IMR-90 (cell line): ENCODE measurements at regions not wholly inside any gene's neighbourhood (a gene's known extent, or its start where the extent isn't known, plus 50 kb on each side); places are given as distances from the start of the nearest gene placed in this dataset.

Experiments used
- ATAC-seq: fragments of 200-7000 bp; cut with Tn5 transposase; 2 replicates; pipeline ENCODE4 v1.9.1; 2020; ENCODE audit warnings: low read depth, mild to moderate bottlenecking, moderate library complexity
- BruUV-seq: library from RNA; stranded (reverse); fragments of 400-500 nt; replicated peaks from 2 replicates; lab custom pipeline; 2021; lab: Mats Ljungman, UMichigan
- CTCF ChIA-PET: fragments of 300-600 bp; formaldehyde crosslinking; extraction: SDS; loops from one replicate; lab custom pipeline; 2021; ENCODE audit warnings: antibody characterized with exemption; lab: Yijun Ruan, JAX
- POLR2A ChIA-PET: fragments of 300-600 bp; sonication (Branson Sonifier 250); formaldehyde crosslinking; loops from one replicate; lab custom pipeline; 2022; ENCODE audit warnings: antibody characterized with exemption; ENCODE audit not compliant: unreplicated experiment; lab: Charles Lee
- DNase-seq: peaks from one replicate; pipeline ENCODE4 v3.0.0; 2013
- H2AFZ ChIP-seq: replicated peaks from 2 replicates; pipeline ENCODE3; 2013; ENCODE audit warnings: low read length, mild to moderate bottlenecking; ENCODE audit not compliant: poor library complexity
- H2AK5ac ChIP-seq: 2 replicates; pipeline ENCODE4 v1.6.1; 2013; ENCODE audit warnings: low read depth, low read length, inconsistent platforms
- H2AK9ac ChIP-seq: replicated peaks from 2 replicates; pipeline ENCODE3; 2013; ENCODE audit warnings: mild to moderate bottlenecking, low read depth, low read length, moderate library complexity; ENCODE audit not compliant: poor library complexity
- H2BK120ac ChIP-seq: 2 replicates; pipeline ENCODE4 v1.6.1; 2013; ENCODE audit warnings: low read depth, low read length, inconsistent platforms
- H2BK15ac ChIP-seq: 3 replicates; pipeline ENCODE4 v1.6.1; 2013; ENCODE audit warnings: low read depth, low read length, inconsistent platforms
- H2BK20ac ChIP-seq: 2 replicates; pipeline ENCODE4 v1.6.1; 2013; ENCODE audit warnings: low read depth, mild to moderate bottlenecking, inconsistent platforms, low read length, moderate library complexity
- H2BK5ac ChIP-seq: 2 replicates; pipeline ENCODE4 v1.6.1; 2013; ENCODE audit warnings: mild to moderate bottlenecking, low read depth, low read length, inconsistent platforms; ENCODE audit not compliant: poor library complexity, severe bottlenecking
- H3K14ac ChIP-seq: replicated peaks from 2 replicates; pipeline ENCODE4 v1.6.1; 2013; ENCODE audit warnings: low read depth, low read length, inconsistent platforms
- H3K18ac ChIP-seq: 2 replicates; pipeline ENCODE4 v1.6.1; 2013; ENCODE audit warnings: low read depth, low read length, control low read depth
- H3K23ac ChIP-seq: 2 replicates; pipeline ENCODE4 v1.6.1; 2013; ENCODE audit warnings: low read depth, low read length, inconsistent platforms
- H3K27ac ChIP-seq: 2 replicates; pipeline ENCODE4 v1.5.1; 2013; ENCODE audit warnings: mild to moderate bottlenecking, control low read depth, low read length; ENCODE audit not compliant: insufficient read depth
- H3K27me3 ChIP-seq: 2 replicates; pipeline ENCODE4 v1.6.1; 2013; ENCODE audit warnings: low read length; ENCODE audit not compliant: control insufficient read depth, insufficient read depth
- H3K36me3 ChIP-seq: 2 replicates; pipeline ENCODE4 v1.6.1; 2013; ENCODE audit warnings: low read length, mixed read lengths; ENCODE audit not compliant: control insufficient read depth, insufficient read depth
- H3K4ac ChIP-seq: 2 replicates; pipeline ENCODE4 v1.6.1; 2013; ENCODE audit warnings: low read depth, low read length, inconsistent platforms
- H3K4me1 ChIP-seq: 2 replicates; pipeline ENCODE4 v1.6.1; 2013; ENCODE audit warnings: low read length, mixed read lengths; ENCODE audit not compliant: control insufficient read depth, insufficient read depth
- H3K4me2 ChIP-seq: 2 replicates; pipeline ENCODE4 v1.6.1; 2013; ENCODE audit warnings: low read depth, mild to moderate bottlenecking, control low read depth, low read length, moderate library complexity
- H3K4me3 ChIP-seq: 2 replicates; pipeline ENCODE4 v1.5.1; 2013; ENCODE audit warnings: low read depth, mild to moderate bottlenecking, control low read depth, low read length, moderate library complexity; ENCODE audit not compliant: insufficient read depth
- H3K56ac ChIP-seq: 2 replicates; pipeline ENCODE4 v1.6.1; 2013; ENCODE audit warnings: low read length, inconsistent platforms; ENCODE audit not compliant: insufficient read depth; ENCODE audit errors: extremely low read depth
- H3K79me1 ChIP-seq, 2 experiments: 2 replicates each; pipeline ENCODE4 v1.6.1; 2013; ENCODE audit warnings: low read length in 2 of 2, inconsistent platforms in 1 of 2, low read depth in 1 of 2
- H3K9ac ChIP-seq: 2 replicates; pipeline ENCODE4 v1.6.1; 2013; ENCODE audit warnings: low read depth, low read length, control low read depth
- H3K9me1 ChIP-seq: 2 replicates; pipeline ENCODE4 v1.6.1; 2013; ENCODE audit warnings: low read length, inconsistent platforms; ENCODE audit not compliant: insufficient read depth
- H3K9me3 ChIP-seq: 2 replicates; pipeline ENCODE4 v1.6.1; 2013; ENCODE audit warnings: low read length; ENCODE audit not compliant: control insufficient read depth, insufficient read depth
- H4K20me1 ChIP-seq: 2 replicates; pipeline ENCODE4 v1.6.1; 2013; ENCODE audit warnings: low read length, inconsistent platforms; ENCODE audit not compliant: insufficient read depth
- H4K5ac ChIP-seq: 2 replicates; pipeline ENCODE4 v1.6.1; 2013; ENCODE audit warnings: mild to moderate bottlenecking, low read depth, low read length, control low read depth
- H4K8ac ChIP-seq, 2 experiments: 2 replicates each; pipeline ENCODE4 v1.6.1; 2013; ENCODE audit warnings: low read depth in 2 of 2, low read length in 2 of 2, control low read depth in 1 of 2, inconsistent platforms in 1 of 2
- H4K91ac ChIP-seq: 2 replicates; pipeline ENCODE4 v1.6.1; 2013; ENCODE audit warnings: low read depth, low read length, inconsistent platforms; ENCODE audit not compliant: insufficient read depth
- BHLHE40 ChIP-seq: fragments of 150-350 bp; IDR thresholded peaks from 2 replicates; pipeline ENCODE4 v1.6.1; 2016; ENCODE audit warnings: mild to moderate bottlenecking, low read depth, low read length
- CEBPB ChIP-seq: IDR thresholded peaks from 2 replicates; pipeline ENCODE4 v1.6.1; 2012; ENCODE audit warnings: low read depth, low read length, improper control_type of control experiment
- CHD1 ChIP-seq: IDR thresholded peaks from 2 replicates; pipeline ENCODE4 v1.6.1; 2012; ENCODE audit warnings: low read depth, low read length, improper control_type of control experiment
- FOS ChIP-seq: fragments of 150-350 bp; IDR thresholded peaks from 2 replicates; pipeline ENCODE4 v1.6.1; 2016; ENCODE audit warnings: low read depth, low read length
- MAFK ChIP-seq: IDR thresholded peaks from 2 replicates; pipeline ENCODE4 v1.6.1; 2012; ENCODE audit warnings: low read depth, low read length, improper control_type of control experiment
- MAZ ChIP-seq: IDR thresholded peaks from 2 replicates; pipeline ENCODE4 v1.6.1; 2012; ENCODE audit warnings: low read depth, mild to moderate bottlenecking, low read length, improper control_type of control experiment, moderate library complexity, borderline replicate concordance
- MXI1 ChIP-seq: IDR thresholded peaks from 2 replicates; pipeline ENCODE4 v1.6.1; 2012; ENCODE audit warnings: low read depth, mild to moderate bottlenecking, low read length, moderate library complexity, borderline replicate concordance
- NFE2L2 ChIP-seq: fragments of 150-350 bp; IDR thresholded peaks from 2 replicates; pipeline ENCODE4 v1.6.1; 2016; ENCODE audit warnings: low read depth, mild to moderate bottlenecking, low read length
- POLR2A ChIP-seq: IDR thresholded peaks from 2 replicates; pipeline ENCODE4 v1.6.1; 2012; ENCODE audit warnings: mild to moderate bottlenecking, low read depth, low read length
- RAD21 ChIP-seq: IDR thresholded peaks from 2 replicates; pipeline ENCODE4 v1.6.1; 2012; ENCODE audit warnings: low read length, improper control_type of control experiment
- RCOR1 ChIP-seq: IDR thresholded peaks from 2 replicates; pipeline ENCODE4 v1.6.1; 2012; ENCODE audit warnings: mild to moderate bottlenecking, low read length, improper control_type of control experiment; ENCODE audit not compliant: insufficient replicate concordance
- RFX5 ChIP-seq: IDR thresholded peaks from 2 replicates; pipeline ENCODE4 v1.8.0; 2012; ENCODE audit warnings: low read depth, mild to moderate bottlenecking, low read length, moderate library complexity
- SMC3 ChIP-seq: fragments of 150-350 bp; IDR thresholded peaks from 2 replicates; pipeline ENCODE4 v1.6.1; 2016; ENCODE audit warnings: low read depth, mild to moderate bottlenecking, antibody characterized with exemption, low read length, moderate library complexity
- WGBS, 2 experiments: methylation state at CpG; one replicate each; pipeline versions ENCODE4 v1.1.5 to v1.1.7; 2013; ENCODE audit warnings: missing lambda C conversion rate in 2 of 2; ENCODE audit not compliant: insufficient read length in 1 of 2; ENCODE audit errors: extremely low coverage in 2 of 2; 5-methylcytosine and 5-hydroxymethylcytosine counted together
- dilution Hi-C: fragments of 300-500 bp; cut with HindIII; formaldehyde crosslinking; loops from one replicate; pipeline ENCODE4 v1.14.3; 2018; ENCODE audit warnings: low sequenced_read_pairs; ENCODE audit not compliant: unreplicated experiment
- in situ Hi-C: fragments of 300-500 bp; cut with MboI; formaldehyde crosslinking; loops from 3 replicates; pipeline ENCODE4 v1.14.3; 2019; ENCODE audit warnings: low sequenced_read_pairs, inconsistent platforms, mixed read lengths
- intact Hi-C: fragments of 100-400 bp; cut with micrococcal nuclease; formaldehyde crosslinking; loops from 2 replicates; pipeline ENCODE4 v1.10.0; 2022
- TF ChIP-seq, protein P1 (sequence below): fragments of 150-350 bp; IDR thresholded peaks from 2 replicates; pipeline ENCODE4 v1.6.1; 2016; ENCODE audit warnings: low read depth, mild to moderate bottlenecking, low read length, moderate library complexity, borderline replicate concordance
- TF ChIP-seq, protein P2 (sequence below): fragments of 150-350 bp; IDR thresholded peaks from 2 replicates; pipeline ENCODE4 v1.6.1; 2017; ENCODE audit warnings: mild to moderate bottlenecking, antibody characterized with exemption, low read length, low read depth
- TF ChIP-seq, protein P3 (sequence below): conservative IDR thresholded peaks from 2 replicates; pipeline ENCODE4 v1.5.1; 2012; ENCODE audit warnings: mild to moderate bottlenecking, low read depth, low read length, improper control_type of control experiment

DNA sequence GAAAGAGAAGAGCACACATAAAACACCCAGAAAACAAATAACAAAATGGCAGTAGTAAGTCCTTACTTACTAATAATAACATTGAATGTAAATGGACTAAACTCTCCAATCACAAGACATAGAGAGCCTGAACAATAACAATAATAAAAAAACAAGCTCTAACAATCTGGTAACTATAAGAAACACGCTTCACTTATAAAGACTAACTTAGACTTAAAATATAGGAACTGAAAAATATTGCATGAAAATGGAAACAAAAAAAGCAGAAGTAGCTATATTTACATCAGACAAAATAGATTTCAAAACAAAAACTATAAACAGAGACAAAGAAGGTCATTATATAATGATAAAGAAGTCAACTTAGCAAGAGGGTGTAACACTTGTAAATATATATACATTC, 83.1 kb upstream of the LYPLAL1 start:
- H2BK15ac ChIP-seq: no peak overlapping the region

More for the DNA sequence above, 83.1 kb upstream of the LYPLAL1 start:
- POLR2A ChIA-PET: no interaction called here
- ATAC-seq: no peak
- H3K27ac ChIP-seq: no peak overlapping the region
- H3K79me1 ChIP-seq: no peaks in the 10 kb centered on the region
- H3K9me1 ChIP-seq: peaks cover 5% of the 10 kb centered on the region; the same call in 1 of the 2 replicates
- DNase-seq: no peak
- H3K56ac ChIP-seq: no peak overlapping the region
- CTCF ChIA-PET: no interaction called here
- no peak overlapping the region for H2BK120ac ChIP-seq
- no peaks in the 10 kb centered on the region for H3K36me3 ChIP-seq
- no peak overlapping the region for H4K91ac ChIP-seq
- TF ChIP-seq NFE2L2: no peak
- TF ChIP-seq, protein P1, sequence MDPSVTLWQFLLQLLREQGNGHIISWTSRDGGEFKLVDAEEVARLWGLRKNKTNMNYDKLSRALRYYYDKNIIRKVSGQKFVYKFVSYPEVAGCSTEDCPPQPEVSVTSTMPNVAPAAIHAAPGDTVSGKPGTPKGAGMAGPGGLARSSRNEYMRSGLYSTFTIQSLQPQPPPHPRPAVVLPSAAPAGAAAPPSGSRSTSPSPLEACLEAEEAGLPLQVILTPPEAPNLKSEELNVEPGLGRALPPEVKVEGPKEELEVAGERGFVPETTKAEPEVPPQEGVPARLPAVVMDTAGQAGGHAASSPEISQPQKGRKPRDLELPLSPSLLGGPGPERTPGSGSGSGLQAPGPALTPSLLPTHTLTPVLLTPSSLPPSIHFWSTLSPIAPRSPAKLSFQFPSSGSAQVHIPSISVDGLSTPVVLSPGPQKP: no peak
- TF ChIP-seq RFX5: no peak
- TF ChIP-seq RAD21: no peak
- TF ChIP-seq FOS: no peak
- no peak for TF ChIP-seq CEBPB
- no peak for TF ChIP-seq MXI1
- TF ChIP-seq, protein P2, sequence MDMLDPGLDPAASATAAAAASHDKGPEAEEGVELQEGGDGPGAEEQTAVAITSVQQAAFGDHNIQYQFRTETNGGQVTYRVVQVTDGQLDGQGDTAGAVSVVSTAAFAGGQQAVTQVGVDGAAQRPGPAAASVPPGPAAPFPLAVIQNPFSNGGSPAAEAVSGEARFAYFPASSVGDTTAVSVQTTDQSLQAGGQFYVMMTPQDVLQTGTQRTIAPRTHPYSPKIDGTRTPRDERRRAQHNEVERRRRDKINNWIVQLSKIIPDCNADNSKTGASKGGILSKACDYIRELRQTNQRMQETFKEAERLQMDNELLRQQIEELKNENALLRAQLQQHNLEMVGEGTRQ: no peak
- TF ChIP-seq RCOR1: no peak
- no peak for TF ChIP-seq MAZ
- no peak for TF ChIP-seq MAFK
- no peak for TF ChIP-seq CHD1
- no peak for TF ChIP-seq BHLHE40
- TF ChIP-seq, protein P3, sequence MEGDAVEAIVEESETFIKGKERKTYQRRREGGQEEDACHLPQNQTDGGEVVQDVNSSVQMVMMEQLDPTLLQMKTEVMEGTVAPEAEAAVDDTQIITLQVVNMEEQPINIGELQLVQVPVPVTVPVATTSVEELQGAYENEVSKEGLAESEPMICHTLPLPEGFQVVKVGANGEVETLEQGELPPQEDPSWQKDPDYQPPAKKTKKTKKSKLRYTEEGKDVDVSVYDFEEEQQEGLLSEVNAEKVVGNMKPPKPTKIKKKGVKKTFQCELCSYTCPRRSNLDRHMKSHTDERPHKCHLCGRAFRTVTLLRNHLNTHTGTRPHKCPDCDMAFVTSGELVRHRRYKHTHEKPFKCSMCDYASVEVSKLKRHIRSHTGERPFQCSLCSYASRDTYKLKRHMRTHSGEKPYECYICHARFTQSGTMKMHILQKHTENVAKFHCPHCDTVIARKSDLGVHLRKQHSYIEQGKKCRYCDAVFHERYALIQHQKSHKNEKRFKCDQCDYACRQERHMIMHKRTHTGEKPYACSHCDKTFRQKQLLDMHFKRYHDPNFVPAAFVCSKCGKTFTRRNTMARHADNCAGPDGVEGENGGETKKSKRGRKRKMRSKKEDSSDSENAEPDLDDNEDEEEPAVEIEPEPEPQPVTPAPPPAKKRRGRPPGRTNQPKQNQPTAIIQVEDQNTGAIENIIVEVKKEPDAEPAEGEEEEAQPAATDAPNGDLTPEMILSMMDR: no peak
- TF ChIP-seq POLR2A: no peak
- TF ChIP-seq SMC3: no peak
- H4K5ac ChIP-seq: no peak overlapping the region
- H3K4ac ChIP-seq: no peak overlapping the region
- H3K14ac ChIP-seq: no peak overlapping the region
- H2AK9ac ChIP-seq: no peak overlapping the region
- H2BK5ac ChIP-seq: no peak overlapping the region
- no peaks in the 10 kb centered on the region for H3K27me3 ChIP-seq
- in situ Hi-C loops: loop anchor here (25.0 kb wide), 1 partner anchor 472 kb away; no protein-coding TSS in a partner anchor
- H2AFZ ChIP-seq: no peak overlapping the region
- H4K8ac ChIP-seq: no peak overlapping the region
- dilution Hi-C loops: no loop called here
- intact Hi-C loops: no loop called here
- H3K23ac ChIP-seq: no peak overlapping the region
- no peak overlapping the region for H3K4me2 ChIP-seq
- WGBS, 2 experiments: no CpG with 5 or more reads among the region's 1 CpG
- H2BK20ac ChIP-seq: no peak overlapping the region
- no peak overlapping the region for H3K18ac ChIP-seq
- peaks cover 6% of the 10 kb centered on the region for H3K4me1 ChIP-seq
- no peak overlapping the region for H3K4me3 ChIP-seq
- no peaks in the 10 kb centered on the region for H3K9me3 ChIP-seq
- H2AK5ac ChIP-seq: no peak overlapping the region
- no peaks in the 10 kb centered on the region for H4K20me1 ChIP-seq
- H3K9ac ChIP-seq: no peak overlapping the region
- no TSS peak for BruUV-seq
